ENCODE measurements at regions not wholly inside any gene's neighbourhood (a gene's known extent, or its start where the extent isn't known, plus 50 kb on each side); places are given as distances from the start of the nearest gene placed in this dataset.

DNA sequence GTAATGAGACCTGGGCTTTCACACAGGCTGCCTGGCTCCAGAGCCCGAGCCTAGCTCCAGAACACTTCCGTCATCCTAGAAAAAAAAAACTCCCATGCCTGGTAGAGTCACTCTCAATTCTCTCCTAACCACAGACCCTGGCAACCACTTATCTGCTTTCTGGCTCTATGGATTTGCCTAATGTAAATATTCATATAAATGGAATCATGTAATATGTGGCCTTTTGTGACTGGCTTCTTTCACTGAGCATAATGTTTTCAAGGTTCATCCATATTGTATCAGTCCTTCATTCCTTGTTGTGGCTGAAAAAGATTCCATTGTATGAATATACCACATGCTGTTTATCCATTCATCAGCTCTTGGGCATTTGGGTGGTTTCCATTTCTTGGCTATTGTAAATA is 167.7 kb upstream of the MKLN1 start:
- no peak for TF ChIP-seq TAF1 (IDR thresholded peaks at IDR 0.05; ENCODE audit: borderline replicate concordance, low read depth, low read length)
- no peak for TF ChIP-seq POLR2A (IDR thresholded peaks at IDR 0.05; ENCODE audit: low read depth, low read length)

All from GM12892 (cell line).